Activated T-helper 9 cell treated with anti-CD3 and anti-CD28 coated beads, Interleukin-2, amount 50 U/mL, for 16 hours (primary cell): ENCODE measurements at regions not wholly inside any gene's neighbourhood (a gene's known extent, or its start where the extent isn't known, plus 50 kb on each side); places are given as distances from the start of the nearest gene placed in this dataset.

Experiments used
- DNase-seq: peaks from one replicate; pipeline ENCODE4 v3.0.0-alpha.2; 2020; ENCODE audit warnings: low read depth

DNA sequence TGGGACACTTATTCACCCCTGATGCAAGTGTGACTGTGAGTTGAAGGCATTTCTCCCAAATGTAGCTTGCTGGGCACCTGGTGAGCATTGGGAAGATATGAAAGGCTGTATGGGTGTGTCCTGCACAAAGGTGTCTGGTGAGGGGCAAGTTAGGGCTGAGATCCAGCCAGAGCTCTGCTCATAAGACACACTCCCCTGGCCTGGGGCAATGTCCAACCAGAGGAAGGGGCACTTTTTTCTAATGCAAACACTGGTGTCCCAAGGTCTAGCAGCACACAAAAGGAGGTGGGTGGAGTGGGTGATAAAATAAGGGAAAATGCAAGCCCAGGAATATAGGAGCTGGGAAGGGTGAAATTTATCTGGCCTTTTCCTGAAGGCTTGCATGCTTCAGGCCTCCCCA is 57.0 kb upstream of the TRABD2B start:
- no peak for DNase-seq

- DNase-seq, result no peak
These were observed 55.7 kb upstream of the TRABD2B start for GRCh38 chr1:48052923-48053291.

DNA sequence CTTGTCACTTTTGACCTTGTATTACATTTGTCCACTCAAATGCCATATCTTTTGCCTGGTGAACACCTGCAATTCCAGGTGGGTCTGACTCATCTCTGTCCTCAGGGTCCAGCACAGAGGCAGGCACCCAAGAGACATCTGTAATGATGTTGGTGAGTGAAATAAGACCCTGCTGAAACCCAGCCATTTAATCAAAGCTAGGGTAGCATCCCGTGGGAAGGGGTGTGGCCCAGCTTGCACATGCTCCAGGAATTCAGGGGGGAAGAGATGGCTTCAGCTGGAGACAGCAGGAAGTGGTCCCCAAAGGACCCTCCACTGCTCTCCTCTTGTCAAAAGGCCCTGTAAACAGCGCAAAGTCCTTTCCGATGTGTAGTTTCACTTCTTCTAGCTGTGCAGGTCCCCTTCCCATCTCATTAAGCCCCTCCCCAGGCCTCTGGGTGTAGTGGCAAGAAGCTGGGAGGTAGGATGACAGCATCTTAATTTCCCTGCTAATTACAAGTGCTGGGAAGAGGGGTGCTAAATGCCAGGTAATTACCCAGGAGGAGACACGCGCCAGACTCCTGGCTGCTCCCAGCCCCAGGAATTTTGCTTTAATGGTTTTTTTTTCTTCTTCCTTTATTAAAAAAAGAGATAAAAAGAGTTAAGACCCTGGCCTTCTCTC is 54.4 kb upstream of the TRABD2B start:
- DNase-seq, result no peak

DNA sequence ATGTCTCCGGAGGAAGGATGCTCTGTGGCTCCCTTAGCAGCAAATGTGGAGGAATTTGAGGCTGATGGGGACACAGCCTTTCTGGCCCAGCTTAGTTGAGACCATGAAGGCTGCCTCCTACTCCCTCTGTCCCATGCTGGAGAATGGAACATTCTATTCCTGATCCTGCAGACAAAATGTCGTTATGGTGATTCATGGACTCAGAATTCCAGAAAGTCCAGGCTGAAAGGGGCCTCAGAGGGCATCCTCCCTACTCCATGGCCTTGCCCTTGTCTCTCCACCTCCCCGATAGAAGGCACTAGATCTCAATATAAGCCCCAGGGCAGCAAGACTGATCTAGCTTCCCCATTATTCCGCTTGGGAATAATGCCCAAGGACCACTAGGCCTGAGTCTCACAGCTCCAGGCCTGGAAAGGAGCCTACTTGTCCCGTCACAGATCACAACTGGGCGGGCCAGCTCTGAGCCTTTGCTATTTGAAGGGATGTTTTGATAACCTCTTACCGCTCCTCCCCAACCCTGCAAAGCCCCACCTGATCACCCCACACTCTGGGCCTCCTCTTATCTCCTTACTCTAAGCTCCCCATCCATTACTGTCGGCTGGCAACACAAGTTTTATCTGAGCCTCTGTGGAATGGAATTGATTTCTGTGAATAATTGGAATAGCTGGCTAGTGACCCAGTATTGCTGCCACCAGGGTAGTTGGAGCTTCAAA is 52.8 kb upstream of the TRABD2B start:
- no peak for DNase-seq

DNA sequence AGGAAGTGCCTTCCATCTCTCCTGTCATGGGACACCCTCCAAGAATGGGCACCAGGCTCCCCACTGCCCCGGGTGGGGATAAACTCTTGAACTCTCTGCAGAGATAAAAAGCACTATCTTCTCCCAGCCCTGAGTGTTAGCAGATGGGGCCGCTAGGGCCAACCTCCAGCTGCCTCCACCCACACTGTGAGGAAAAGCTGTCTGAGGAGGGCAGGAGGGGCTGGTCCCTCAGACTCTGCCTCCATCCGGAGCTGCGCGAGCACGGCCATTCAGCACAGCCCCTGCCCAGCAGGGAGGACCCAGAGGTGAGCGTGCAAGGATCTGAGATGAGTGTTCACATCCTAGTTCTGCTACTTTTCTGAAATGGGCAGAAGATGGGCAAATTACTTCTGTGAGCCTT is 51.8 kb upstream of the TRABD2B start:
- no peak for DNase-seq

GRCh38 chr1:48048064-48048463 is 50.9 kb upstream of the TRABD2B start:
- DNase-seq, result no peak

DNA sequence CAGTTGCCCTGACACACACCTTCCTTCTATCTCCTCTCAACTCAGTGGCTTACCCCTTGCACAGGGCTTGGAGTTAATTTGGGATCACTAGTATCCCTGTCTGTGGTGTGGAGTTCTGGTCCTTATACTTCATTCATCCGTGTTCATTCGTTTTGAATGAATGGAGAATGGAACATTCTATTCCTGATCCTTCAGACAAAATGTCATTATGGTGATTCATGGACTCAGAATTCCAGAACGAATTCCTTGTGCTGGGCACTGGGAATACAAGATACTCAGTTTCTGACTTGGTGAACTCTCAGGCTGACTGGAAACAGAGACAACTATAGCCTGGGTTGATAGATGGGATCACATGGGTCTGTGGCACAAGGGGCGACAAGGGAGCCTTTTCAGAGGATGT is 49.9 kb upstream of the TRABD2B start:
- DNase-seq, result no peak
